Transverse colon (tissue), 4 donors: ENCODE measurements at regions not wholly inside any gene's neighbourhood (a gene's known extent, or its start where the extent isn't known, plus 50 kb on each side); places are given as distances from the start of the nearest gene placed in this dataset.

ENCODE experiments used
- DNase-seq: peaks from one replicate; pipeline ENCODE4 v3.0.0-alpha.2; 2019
- H3K27ac ChIP-seq, 4 donors: fragments of 200-600 bp; sonication (generic); 2 replicates each; pipeline ENCODE4 v1.5.1; 2016 to 2018; ENCODE audit warnings: inconsistent platforms in 4 of 4
- H3K27me3 ChIP-seq: fragments of 200-600 bp; sonication (generic); 2 replicates; pipeline ENCODE4 v1.5.1; 2017; ENCODE audit warnings: inconsistent platforms
- H3K36me3 ChIP-seq, 4 donors: fragments of 200-600 bp; sonication (generic); 2 replicates each; pipeline ENCODE4 v1.5.1; 2017 to 2019; ENCODE audit warnings: inconsistent platforms in 4 of 4
- H3K4me1 ChIP-seq, 4 donors: fragments of 200-600 bp; sonication (generic); 2 replicates each; pipeline ENCODE4 v1.5.1; 2017 to 2020; ENCODE audit warnings: inconsistent platforms in 4 of 4
- H3K4me3 ChIP-seq, 4 donors: fragments of 200-600 bp; sonication (generic); 1 replicate in 1 of 4; 2 replicates in 3 of 4; pipeline versions ENCODE4 v1.5.1 to v1.6.1; 2017 to 2019; ENCODE audit warnings: inconsistent platforms in 4 of 4
- H3K9me3 ChIP-seq, 2 donors: fragments of 200-600 bp; sonication (generic); 2 replicates each; pipeline ENCODE4 v1.5.1; 2017 to 2019; ENCODE audit warnings: inconsistent platforms in 2 of 2
- EP300 ChIP-seq: sonication (generic); formaldehyde crosslinking; IDR thresholded peaks from one replicate; pipeline ENCODE4 v1.6.1; 2017; ENCODE audit warnings: antibody characterized with exemption, low read depth
- POLR2A ChIP-seq: fragments of 450-650 bp; IDR thresholded peaks from one replicate; pipeline ENCODE4 v1.6.1; 2016; ENCODE audit warnings: antibody characterized with exemption, mild to moderate bottlenecking, moderate library complexity
- POLR2AphosphoS5 ChIP-seq, 3 donors: sonication (generic); formaldehyde crosslinking; IDR thresholded peaks; one replicate each; pipeline ENCODE4 v1.6.1; 2016; ENCODE audit warnings: antibody characterized with exemption in 3 of 3
- WGBS, 2 donors: methylation state at CpG; one replicate each; pipeline ENCODE4 v1.1.5; 2018; ENCODE audit warnings: low coverage in 1 of 2; 5-methylcytosine and 5-hydroxymethylcytosine counted together
- in situ Hi-C, 4 donors: fragments of 200-750 bp; cut with MboI; loops; one replicate each; pipeline versions ENCODE4 v1.15.0 to v1.15.1; 2017; ENCODE audit warnings: low sequenced_read_pairs in 3 of 4, low pct_ligation_motif_present in 1 of 4, low pct_unique_long_range_greater_than_20kb in 1 of 4
- intact Hi-C: fragments of 100-400 bp; cut with DNase I; formaldehyde crosslinking; loops from one replicate; pipeline ENCODE4 v1.15.1; 2023; ENCODE audit warnings: low total_unique reads
- TF ChIP-seq, protein P1 (sequence below), 5 experiments: fragments of 200-600 bp in 3 of 5; fragments of 450-650 bp in 2 of 5; sonication (generic) in 3 of 5; IDR thresholded peaks; 1 replicate in 2 of 5; 2 replicates in 3 of 5; pipeline ENCODE4 v1.5.1; 2016 to 2017; ENCODE audit warnings: antibody characterized with exemption in 5 of 5, inconsistent platforms in 3 of 5, mild to moderate bottlenecking in 2 of 5, moderate library complexity in 1 of 5

DNA sequence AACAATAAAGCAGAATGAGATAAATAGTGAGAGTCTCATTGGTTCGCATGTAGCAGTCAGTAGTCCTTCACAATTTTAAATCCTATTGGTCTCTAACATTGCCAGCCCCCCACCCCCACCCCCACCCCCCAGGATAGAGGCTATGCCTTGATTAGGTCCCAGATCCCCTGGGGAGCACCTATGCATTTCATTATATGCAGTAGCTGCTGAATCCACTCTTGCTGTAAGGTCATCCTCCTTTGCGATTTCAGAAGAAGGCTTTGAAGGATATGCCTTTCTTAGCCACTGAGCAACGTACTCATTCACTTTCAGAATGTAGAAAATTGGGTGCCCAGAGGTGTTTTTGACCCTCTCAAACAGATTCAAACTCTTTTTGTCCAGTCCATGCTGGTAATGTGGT lies 382.8 kb upstream of the GALNT5 start:
- WGBS, 2 donors: 58 to 83% methylated on average over 2 to 3 of the region's 3 CpGs
- in situ Hi-C loops: loop anchor here in 1 of 4 donors (25.0 kb wide), 1 partner anchor 462 kb away; no protein-coding TSS in a partner anchor

DNA sequence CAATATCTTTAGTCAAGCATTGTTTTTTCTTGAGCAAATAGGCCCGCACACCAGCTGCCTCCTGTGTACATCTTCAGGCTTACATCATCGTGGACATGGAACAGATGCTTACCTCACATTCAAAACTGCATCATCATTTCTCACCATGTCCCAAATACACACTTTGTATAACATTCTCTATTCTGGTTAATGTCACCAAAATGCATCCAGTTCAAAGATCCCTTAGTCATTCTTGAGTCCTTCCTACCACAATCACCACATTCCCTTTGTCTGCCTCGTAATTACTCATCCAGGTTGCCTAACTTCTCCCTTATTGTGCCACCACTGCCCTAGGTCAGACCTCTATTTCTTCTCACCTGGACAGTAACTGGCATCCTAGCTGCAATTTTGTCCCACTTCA lies 373.7 kb upstream of the GALNT5 start:
- intact Hi-C loops: no loop called here
- no peaks in the 10 kb centered on the region for H3K4me1 ChIP-seq
- H3K36me3 ChIP-seq: no peaks in the 10 kb centered on the region
- in situ Hi-C loops: loop anchor here in 1 of 4 donors (25.0 kb wide), 1 partner anchor 472 kb away; no protein-coding TSS in a partner anchor
- no peak overlapping the region for H3K4me3 ChIP-seq
- 80 to 100% methylated on average over 1 to 3 of the region's 3 CpGs for WGBS, 2 donors
- H3K9me3 ChIP-seq: no peaks in the 10 kb centered on the region
- H3K27me3 ChIP-seq: no peaks in the 10 kb centered on the region
- TF ChIP-seq POLR2A (no peak), POLR2AphosphoS5 (IDR thresholded peaks at IDR 0.05) (no peak), EP300 (no peak)
- TF ChIP-seq, protein P1, sequence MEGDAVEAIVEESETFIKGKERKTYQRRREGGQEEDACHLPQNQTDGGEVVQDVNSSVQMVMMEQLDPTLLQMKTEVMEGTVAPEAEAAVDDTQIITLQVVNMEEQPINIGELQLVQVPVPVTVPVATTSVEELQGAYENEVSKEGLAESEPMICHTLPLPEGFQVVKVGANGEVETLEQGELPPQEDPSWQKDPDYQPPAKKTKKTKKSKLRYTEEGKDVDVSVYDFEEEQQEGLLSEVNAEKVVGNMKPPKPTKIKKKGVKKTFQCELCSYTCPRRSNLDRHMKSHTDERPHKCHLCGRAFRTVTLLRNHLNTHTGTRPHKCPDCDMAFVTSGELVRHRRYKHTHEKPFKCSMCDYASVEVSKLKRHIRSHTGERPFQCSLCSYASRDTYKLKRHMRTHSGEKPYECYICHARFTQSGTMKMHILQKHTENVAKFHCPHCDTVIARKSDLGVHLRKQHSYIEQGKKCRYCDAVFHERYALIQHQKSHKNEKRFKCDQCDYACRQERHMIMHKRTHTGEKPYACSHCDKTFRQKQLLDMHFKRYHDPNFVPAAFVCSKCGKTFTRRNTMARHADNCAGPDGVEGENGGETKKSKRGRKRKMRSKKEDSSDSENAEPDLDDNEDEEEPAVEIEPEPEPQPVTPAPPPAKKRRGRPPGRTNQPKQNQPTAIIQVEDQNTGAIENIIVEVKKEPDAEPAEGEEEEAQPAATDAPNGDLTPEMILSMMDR (IDR thresholded peaks at IDR 0.05): no peak
- H3K27ac ChIP-seq: no peak overlapping the region
- no peak for DNase-seq

More for the DNA sequence above, 382.8 kb upstream of the GALNT5 start:
- DNase-seq: no peak
- Histone ChIP-seq H3K27ac (no peak overlapping the region), H3K27me3 (no peaks in the 10 kb centered on the region), H3K4me1 (no peaks in the 10 kb centered on the region), H3K36me3 (no peaks in the 10 kb centered on the region), H3K9me3 (no peaks in the 10 kb centered on the region), H3K4me3 (no peak overlapping the region)
- TF ChIP-seq EP300 (no peak), POLR2AphosphoS5 (IDR thresholded peaks at IDR 0.05) (no peak)
- intact Hi-C loops: no loop called here

DNA sequence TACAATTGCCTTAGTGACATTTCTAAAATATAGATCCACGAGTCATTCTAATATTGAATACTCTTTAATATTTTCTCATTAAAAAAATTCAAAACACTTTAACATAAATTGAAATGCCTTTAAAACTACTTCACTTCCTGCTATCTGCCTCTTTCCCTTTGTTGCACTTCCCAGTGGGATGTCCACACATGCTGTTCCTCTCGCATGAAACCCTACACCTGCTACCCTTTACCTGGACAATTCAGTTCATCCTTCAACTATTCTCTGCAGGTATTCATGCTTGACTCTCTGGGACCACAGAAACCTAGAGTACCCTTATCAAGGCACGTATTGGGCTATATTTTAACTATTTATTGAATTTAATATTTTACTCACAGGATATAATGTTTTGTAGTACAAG lies 373.3 kb upstream of the GALNT5 start:
- in situ Hi-C loops: loop anchor here in 1 of 4 donors (25.0 kb wide), 1 partner anchor 472 kb away; no protein-coding TSS in a partner anchor
- H3K36me3 ChIP-seq: no peaks in the 10 kb centered on the region

GRCh38 chr2:156890529-156891148 lies 366.9 kb upstream of the GALNT5 start:
- Histone ChIP-seq H3K27ac (no peak overlapping the region), H3K4me3 (no peak overlapping the region), H3K4me1 (peaks cover 0 to 14% (median 3%) of the 10 kb centered on the region in 4 donors), H3K36me3 (no peaks in the 10 kb centered on the region), H3K27me3 (no peaks in the 10 kb centered on the region), H3K9me3 (no peaks in the 10 kb centered on the region)
- WGBS, 2 donors: 63 to 76% methylated on average over 5 of the region's 5 CpGs
- intact Hi-C loops (no loop called here), in situ Hi-C loops (loop anchor here in 1 of 4 donors (25.0 kb wide), 1 partner anchor 478 kb away; no protein-coding TSS in a partner anchor)
- DNase-seq: no peak
- TF ChIP-seq, protein P1 (IDR thresholded peaks at IDR 0.05): no peak
- no peak for TF ChIP-seq POLR2AphosphoS5 (IDR thresholded peaks at IDR 0.05)
- no peak for TF ChIP-seq EP300
- no peak for TF ChIP-seq POLR2A

More for the DNA sequence above, 373.3 kb upstream of the GALNT5 start:
- TF ChIP-seq, protein P1 (IDR thresholded peaks at IDR 0.05): no peak
- TF ChIP-seq EP300 (no peak), POLR2A (no peak), POLR2AphosphoS5 (IDR thresholded peaks at IDR 0.05) (no peak)
- Histone ChIP-seq H3K9me3 (no peaks in the 10 kb centered on the region), H3K27me3 (no peaks in the 10 kb centered on the region), H3K4me3 (no peak overlapping the region), H3K4me1 (no peaks in the 10 kb centered on the region), H3K27ac (no peak overlapping the region)
- no peak for DNase-seq
- 86 to 89% methylated on average over 3 of the region's 3 CpGs for WGBS, 2 donors
- intact Hi-C loops: no loop called here
